ENCODE measurements at regions not wholly inside any gene's neighbourhood (a gene's known extent, or its start where the extent isn't known, plus 50 kb on each side); places are given as distances from the start of the nearest gene placed in this dataset.
"Not testable (repeated sequence)": the region's sequence is repeated elsewhere in the genome, so short reads cannot be mapped to it uniquely, and the experiment has no call there.

DNA sequence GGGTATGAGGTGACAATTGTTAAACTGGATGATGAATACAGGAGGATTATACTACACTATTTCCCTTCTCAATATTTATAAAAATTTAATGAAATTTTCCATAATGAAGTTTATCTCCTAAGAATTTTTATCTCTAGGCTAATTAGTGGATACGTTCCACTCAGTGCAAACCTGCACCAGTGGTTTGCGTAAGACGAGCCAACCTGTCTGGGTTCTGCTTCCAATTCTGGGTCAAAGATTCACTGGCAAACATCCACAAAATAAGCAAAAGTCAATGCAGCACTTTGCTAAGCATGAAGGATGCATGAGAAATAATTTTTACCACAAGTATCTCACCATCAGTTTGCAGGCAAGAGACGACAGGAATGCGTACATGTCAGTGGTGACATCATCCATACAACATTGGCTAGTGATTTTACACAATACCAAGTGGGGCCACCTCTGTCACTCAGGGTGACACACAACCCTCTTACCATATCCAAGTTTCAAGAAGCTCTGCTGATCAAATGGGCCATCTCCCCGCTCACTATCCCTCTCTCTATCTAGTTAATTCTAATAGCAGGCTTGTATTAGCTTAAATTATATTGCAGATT, 51.7 kb downstream of the FAM50B start:
- DNase-seq: no peak

DNA sequence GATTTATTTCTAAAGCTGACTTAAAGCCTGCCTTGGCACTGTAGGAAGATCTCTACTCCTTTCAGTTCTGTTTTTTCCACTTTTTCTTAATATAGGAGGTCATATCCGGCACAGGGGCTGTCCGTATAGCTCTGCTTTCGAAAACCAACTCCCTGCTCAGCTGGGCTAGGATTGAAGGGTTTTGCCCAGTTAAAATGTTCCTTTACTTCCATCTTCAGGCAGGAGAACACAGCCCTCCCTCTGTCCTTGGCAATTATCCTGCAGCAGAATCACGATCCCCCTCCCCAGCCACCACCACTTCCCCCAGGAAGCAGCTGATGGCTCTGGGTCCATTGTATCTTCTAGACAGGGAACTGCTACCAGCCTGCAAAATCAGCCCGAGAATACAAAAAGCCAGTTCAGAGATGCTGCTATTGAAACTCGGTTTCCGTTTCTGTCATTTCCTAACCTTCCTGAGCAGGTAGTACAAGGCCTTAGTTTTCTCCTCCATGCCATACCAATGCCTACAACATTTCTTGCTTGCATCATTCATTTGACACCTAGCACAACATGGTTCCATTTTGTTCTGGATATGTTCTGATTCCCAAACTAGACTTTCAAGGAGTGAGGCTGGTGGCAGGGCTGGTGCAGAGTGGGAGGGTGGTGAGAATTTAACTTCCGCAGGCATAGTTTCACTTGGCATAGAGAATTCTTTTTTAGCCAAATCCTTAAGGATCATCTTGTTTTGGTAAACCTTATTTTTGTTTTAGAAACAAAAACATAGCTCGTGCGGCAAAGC, 53.9 kb downstream of the FAM50B start:
- no peak for DNase-seq

DNA sequence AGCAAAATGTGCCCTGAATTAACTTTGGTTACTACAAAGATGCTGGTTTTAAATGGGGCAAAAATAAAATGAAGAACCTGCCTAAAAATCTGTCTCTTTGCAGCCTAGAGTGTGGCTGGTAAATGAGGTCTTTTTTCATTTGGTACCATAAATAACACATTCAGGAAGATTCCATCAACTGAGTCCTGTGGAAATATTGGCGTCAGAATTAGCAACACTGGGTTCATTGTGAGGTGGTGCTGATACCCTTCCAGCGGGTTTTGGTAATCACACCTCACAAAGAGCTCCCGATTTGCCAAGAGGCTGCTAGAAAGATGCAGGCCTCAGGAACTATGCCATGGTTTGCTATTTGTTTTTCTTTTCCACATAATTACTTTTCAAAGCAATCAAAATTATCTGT, 55.3 kb downstream of the FAM50B start:
- no peak for DNase-seq

DNA sequence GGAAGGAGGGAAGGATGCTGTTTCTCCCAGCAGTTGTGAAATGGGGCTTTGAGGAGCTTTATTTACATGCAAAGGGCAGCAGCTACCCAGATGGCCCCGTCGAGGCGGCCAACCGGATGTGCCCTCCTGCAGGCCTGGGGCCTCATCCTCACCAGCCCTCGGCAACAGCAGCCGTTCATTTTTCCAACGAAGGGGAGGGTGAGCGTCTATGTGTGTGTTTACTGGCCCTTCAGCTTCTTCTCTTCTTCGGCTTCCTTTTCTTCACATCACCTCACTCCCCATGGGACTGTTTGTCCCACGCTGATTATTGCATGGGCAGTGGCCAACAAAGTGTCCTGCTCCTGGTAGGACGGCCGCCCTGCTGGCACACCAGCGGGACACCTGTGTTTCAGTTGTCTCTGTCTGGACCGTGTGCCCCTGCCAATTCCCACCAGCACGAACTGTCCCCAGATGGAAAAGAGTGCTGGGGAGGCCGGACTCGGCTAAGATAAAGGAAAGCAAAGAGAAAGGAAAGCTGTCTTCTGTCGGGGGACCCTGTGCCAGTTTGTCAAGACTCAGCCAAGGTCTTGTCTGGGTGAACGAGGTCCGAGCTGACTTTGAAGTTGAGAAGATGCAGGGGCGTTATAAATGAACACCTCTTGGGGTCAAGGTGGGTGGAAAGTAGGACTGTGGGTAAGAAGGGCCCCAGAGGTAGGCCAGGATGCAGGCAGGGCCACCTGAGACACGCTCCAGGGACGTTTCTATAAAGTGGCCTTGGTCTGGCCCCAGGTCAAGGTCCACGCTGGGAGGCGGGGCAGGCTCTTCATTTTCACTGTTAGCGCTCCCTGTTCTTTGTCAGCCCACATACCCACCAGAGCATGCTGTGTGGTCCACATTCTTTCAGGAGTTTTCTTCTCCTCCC, 57.0 kb downstream of the FAM50B start:
- no peak for DNase-seq

DNA sequence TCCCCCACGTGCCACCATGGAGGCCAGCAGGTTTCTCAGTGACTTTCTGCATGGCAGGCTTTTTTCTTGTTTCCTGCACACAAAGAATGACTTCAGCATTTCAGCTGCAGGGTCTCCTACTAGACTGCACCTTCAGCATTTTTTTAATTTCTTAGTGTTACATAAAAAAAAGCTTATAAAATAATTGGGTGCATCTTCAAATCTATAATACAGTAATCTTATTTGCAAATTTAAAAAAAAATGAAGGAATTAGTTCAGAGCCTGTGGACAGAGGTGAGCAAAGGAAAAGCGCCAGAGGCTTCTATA, 57.6 kb downstream of the FAM50B start:
- no peak for DNase-seq

DNA sequence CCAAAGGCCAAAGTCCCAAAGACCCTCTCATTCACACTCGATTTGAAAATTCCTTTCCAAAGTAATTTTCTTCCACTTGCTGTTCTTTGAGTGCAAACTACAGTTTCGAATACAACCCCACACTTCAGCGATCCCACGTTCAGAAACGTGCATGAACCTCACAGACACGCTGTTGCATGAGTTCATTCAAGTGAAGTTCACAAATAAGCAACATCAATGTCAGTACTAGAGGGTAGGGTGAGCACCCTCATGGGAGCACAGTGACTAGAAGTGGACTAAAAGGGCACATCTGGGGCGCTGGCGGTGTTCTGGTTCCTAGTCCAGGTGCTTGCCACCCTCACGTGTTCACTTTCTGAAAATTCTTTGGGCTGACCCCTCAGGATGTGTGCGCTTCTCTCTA, 59.0 kb downstream of the FAM50B start:
- no peak for DNase-seq

DNA sequence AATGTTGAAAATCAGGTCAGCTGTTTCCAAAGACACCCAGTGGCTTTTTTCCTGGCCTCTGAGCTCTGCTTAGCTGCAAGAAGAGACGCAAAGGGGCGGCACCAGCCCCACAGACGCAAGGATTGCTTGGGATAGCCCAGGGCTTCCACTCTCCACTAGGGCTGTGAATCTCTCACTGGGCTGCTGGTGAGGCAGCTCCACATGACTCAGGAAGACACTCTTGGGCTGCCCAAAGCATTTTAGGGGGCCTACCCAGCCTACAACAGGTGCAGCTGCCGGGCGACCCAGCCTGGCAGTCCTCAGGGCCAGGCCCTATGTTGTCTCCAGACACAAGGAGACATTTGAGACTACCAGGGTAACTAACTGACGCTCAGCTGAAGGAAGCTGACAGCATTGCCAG, 59.8 kb downstream of the FAM50B start:
- DNase-seq: no peak

DNA sequence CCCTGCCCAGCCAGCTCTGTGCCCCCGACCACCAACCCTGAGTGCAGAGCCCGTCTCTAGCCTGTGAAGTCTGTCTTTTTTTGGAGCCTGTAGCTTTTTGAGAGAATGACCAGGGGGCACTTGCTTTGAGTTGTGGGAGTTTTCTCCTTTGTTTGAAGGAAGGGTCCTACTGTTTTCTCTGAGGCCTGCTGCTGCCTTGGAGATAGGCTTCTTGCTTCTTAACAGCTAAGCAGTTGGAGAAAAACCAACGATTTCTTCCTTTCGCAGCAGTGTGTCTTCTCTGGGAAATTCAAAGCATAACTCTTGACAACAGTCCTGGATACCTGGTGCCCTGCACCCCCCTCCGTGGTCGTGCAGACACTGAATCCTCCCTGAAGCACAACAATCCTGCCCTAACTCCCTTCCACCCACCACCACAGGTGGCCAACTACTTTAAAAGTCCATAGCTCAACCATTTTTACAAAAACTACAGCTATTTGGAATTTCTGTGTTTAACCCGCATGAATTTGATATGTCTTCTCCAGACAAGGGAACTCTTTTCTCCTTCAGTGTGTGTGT, 61.0 kb downstream of the FAM50B start:
- DNase-seq: no peak

DNA sequence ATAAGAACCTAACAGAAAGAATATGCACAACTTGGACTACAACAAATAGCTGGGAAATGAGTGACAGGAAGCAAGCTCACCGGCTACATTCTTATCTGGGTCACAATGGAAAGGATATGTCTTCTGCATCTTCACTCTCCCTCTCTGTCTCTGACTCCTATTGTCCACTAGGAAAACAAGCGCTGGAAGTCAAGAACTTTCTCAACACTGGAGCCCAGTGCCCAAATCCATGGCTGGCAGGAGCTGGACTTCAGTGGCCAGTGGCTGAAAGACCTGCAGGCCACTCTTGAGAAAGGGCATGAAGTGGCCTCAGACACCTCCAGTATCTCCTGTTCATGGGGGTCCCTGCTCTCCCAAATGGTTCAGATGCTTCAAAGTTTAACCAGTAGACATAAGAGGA, 62.0 kb downstream of the FAM50B start:
- DNase-seq: no peak

DNA sequence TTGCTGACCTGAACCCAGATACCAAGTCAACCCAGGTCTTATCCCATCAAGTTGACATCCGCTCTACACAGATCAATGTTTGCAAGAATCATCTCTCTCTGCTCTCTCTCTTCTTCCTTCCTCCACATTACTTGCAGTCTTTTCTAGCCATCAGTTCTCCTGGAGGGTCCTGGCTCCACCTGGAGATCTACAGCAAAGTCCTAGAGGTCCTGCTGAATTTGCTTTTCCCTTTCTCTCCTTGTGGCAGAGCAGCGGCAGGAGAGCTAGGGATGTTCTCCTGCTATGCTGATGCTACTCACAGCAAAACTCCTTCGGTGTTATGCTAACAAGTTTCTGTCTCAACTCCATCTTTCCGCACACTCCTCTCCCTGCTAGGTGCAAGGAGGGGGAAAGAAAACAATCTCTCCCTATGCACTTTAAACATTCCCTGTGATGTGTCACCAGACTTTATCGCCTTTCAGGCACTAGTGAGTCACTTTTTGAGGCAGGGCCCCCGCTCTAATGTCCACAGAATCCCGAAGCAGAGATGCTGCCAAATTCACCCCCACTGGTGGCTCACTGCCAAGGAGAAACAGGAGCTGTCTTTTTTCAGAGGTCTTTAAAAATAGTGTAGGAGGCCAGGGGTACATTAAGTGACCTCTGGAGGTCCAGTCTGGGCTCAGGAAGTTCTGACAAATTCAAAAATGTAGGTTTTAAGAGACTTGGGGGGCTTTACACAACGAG, 62.6 kb downstream of the FAM50B start:
- DNase-seq: no peak

DNA sequence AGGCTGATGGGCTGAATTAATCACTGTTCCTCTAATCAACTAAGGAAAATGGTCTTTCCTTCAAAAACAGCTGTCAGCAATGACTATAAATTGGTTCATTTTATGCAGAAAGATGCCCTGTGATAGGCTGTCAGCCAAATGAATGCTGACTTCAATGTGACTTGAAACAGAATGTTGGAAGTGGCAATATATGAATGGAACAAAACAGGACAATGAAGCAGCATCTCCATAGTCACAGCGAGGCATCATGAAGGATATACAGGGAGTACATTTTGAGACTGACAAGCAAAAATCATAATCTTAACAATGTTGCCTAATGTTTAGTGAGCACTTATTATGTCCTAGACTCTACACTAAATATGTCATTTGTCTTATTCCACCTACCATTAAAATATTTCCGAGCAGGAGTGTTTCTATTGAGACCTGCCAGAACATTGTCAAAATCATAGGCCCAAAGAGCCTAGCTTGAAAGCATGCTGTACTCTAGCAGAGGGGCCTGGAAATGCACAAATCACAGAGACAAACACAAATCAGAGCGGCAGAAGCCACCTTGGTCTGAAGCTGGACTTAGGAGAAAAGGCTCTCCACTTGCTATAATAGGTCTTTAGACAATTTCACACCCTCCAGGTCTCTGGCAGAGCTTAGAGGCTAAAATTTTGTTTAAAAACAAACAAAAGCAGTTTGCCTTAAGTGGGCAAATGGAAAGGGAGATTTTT, 63.3 kb downstream of the FAM50B start:
- DNase-seq: no peak

DNA sequence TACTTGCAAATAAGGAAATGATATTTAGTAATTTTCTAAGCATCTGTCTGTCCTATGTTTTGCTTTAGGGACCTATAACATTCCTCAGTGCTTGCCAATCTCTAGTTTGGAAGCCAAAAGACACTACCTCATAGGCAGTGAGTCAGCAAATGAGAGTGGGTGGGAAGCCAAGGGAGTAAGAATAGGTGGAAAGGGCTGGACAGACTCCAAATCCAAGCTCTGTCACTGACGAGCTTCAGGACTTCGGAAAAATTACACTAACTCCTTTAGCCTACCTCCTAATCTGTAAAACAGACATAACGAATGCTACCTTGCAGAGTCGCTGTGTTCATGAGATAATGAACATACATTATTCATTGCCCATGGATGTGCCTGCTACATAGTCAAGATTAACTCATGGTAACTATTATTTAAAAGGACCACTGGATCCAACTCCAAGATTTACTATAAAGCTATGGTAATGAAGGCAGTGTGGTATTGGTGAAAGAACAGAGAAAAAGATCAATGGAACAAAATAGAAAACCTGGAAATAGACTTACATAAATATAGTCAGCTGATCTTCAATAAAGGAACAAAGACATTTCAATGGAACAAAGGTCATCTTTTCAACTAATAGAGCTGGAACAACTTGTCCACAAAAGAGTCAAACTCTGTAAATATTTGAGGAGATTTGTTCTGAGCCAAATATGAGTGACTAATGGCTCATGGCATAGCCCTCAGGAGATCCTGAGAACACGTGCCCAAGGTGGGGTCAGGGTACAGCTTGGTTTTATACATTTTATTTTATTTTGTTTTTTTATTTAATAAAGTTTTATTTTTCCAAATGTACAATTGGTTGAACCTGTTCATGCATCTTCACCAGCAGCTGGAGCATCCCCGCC, 64.1 kb downstream of the FAM50B start:
- no peak for DNase-seq

DNA sequence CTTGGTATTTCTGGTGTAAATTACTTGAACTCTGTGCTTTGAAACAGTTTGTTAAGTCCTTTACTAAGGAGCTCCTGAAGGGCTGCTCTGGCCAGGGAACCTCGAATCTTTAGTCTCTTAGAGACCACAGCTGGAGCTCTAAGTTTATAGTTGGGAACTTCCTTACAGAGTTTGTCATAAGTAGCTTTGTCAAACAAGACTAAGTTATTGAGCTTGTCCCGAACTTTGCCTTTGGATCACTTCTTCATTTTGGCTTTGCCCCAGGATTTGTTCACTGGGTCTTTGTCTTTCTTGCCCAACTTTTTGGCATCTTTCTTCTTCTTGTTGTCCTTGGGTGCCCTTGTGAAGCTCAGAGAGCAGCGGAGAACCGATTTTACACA, 64.8 kb downstream of the FAM50B start:
- DNase-seq: no peak

DNA sequence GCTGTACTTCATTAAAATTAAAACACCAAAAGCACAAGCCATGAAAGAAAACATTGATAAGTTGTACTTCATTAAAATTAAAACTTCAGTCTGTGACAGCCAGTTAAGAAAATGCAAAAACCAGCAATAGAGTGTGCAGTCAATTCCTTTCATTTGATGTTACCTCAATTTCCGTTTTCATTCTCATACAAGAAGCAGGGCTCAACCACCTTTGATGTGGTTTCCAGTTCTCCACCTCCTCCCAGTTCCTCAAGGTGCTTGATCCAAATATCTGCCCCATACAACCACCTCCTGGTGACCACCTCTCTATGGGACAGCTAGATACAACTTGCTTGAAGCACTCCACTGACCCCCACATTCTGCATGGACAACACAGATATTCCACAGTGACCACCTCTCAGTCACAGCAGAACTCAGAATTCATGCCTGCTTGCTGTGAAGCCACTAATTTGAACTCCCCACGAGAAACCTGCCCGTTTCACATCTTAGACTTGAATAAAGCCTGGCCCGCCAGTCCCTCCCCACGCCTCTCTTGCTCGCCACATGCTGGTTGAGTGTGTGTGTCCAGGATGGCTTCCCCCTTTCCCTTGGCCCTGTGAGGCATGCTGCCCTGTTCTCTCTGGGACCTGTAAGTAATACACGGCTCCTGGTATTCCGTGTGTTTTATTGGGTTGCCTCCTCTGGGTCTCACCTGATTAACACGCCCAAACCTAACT, 66.1 kb downstream of the FAM50B start:
- DNase-seq: no peak

DNA sequence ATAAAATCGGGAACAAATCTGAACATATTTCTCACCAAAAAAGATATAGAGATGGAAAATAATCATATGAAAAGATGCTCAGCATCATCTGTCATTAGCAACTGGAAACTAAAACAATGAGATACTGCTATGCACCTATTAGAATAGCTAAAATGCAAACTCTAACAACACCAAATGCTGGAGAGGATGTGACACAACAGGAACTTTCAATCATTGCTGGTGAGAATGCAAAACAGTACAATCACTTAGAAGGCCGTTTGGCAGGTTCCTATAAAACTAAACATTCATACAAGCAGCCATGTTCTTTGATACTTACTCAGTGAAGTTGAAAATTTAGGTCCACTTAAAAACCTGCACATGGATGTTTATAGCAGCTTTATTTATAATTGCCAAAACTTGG, 67.0 kb downstream of the FAM50B start:
- DNase-seq: no peak

DNA sequence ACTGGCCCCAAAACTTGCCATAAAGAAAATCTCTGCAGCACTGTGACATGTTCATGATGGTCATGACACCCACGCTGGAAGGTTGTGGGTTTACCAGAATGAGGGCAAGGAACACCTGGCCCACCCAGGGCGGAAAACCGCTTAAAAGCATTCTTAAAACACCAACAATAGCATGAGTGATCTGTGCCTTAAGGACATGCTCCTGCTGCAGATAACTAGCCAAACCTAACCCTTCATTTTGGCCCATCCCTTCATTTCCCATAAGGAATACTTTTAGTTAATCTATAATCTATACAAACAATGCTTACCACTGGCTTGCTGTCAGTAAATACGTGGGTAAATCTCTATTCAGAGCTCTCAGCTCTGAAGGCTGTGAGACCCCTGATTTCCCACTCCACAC, 67.6 kb downstream of the FAM50B start:
- DNase-seq: not testable (repeated sequence)

DNA sequence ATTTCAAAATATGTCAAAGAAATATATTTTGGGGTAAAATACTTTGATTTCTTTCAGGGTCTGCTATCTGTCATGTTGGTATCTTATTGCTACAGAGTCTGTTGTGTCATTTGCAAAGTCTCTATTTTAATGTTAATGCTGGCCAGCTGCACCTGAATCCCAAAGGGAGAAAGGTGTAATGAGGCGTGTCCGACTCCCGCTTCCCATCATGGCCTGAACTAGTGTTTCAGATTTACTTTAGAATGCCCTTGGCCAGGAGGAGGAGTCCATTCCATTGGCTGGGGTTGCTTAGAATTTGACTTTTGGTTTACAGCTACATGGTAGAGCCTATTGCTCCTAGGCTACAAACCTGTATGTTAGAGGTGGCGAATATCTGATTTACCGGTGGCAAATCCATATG, 69.3 kb downstream of the FAM50B start:
- DNase-seq: no peak

DNA sequence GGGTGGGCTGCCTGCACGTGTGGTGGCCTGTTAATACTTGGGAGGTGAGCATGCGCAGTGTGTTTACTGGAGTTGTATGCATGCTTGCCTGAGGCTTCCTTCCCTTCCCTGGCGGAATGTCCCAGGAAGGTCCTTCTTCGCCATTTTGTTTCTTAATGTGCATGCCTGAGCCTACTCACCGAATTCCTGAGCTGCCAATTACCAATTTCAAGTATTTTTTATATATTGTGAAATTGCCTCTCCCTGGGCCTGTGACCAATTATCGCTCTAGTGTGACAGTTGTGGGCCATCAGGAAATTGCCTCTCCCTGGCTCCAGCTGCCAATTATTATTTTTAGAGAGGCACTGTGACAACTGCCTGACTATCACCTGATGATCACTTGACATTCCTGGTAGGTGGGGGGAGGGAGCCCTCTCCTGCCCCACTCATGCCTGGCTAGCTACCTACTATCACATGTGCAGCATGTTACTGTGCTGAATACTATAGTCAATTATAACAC, 70.0 kb downstream of the FAM50B start:
- no peak for DNase-seq

DNA sequence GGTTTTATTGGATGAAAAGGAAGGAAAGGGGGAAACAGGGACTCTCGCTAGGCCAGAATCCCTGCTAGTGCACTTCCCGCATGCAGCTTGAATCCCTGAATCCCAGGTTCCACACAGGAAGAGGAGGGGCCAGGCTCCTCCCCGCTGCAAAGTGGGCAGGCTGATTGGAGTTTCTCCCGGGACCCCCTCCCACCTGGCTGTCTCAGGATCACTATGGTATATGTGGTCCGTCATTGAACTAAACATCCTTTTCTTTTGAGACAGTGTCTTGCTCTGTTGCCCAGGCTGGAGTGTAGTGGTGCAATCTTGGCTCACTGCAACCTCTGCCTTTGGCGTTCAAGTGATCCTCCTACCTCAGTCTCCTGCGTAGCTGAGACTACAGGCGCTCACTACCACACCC, 70.7 kb downstream of the FAM50B start:
- DNase-seq: no peak

DNA sequence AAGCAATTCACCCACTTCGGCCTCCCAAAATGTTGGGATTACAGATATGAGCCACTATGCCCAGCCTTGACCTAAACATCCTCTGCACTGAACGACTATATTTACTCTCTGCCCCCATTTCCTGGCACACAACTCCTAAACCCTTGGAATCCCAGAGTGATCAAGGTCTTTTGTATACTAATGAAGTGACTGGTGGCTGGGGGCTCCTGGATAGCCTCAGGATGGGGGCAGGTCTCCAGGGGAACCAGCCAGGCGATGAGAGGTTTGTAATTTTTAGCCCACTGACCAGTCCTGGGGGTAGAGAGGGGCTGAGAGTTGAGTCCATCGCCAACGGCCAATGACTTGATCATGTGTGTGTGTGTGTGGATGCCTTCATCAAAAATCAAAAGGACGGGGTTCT, 71.1 kb downstream of the FAM50B start:
- DNase-seq: no peak

DNA sequence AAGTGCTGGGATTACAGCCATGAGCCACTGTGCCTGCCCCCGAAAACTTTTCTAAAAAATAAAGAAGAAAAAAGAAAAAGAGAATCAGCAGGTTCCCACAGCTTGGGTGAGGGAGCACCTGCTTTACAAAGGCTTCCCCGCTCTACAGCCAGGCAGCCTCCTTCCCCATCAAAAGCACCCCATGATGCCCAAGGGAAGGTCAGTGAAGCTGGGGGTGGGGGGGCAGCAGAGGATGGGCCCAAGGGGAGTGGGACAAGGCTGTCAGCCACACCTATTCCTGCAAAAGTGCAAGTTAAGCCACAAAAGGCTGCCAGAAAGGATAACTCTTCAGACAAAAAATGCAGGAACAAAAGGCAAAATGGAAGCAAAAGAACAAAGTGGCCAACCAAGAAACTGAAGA, 72.5 kb downstream of the FAM50B start:
- DNase-seq: no peak
